ENCODE measurements at regions not wholly inside any gene's neighbourhood (a gene's known extent, or its start where the extent isn't known, plus 50 kb on each side); places are given as distances from the start of the nearest gene placed in this dataset.

- no peak for TF ChIP-seq EZH2 (IDR thresholded peaks at IDR 0.05)
- no peak for TF ChIP-seq CTCF (IDR thresholded peaks at IDR 0.05)
- no peak for TF ChIP-seq EZH2phosphoT487 (IDR thresholded peaks at IDR 0.05)
These were observed 94.4 kb upstream of the INSIG1 start for GRCh38 chr7:155203059-155203881.

Measured in neural progenitor cell (in vitro differentiated cells).